ENCODE measurements at regions not wholly inside any gene's neighbourhood (a gene's known extent, or its start where the extent isn't known, plus 50 kb on each side); places are given as distances from the start of the nearest gene placed in this dataset.

DNA sequence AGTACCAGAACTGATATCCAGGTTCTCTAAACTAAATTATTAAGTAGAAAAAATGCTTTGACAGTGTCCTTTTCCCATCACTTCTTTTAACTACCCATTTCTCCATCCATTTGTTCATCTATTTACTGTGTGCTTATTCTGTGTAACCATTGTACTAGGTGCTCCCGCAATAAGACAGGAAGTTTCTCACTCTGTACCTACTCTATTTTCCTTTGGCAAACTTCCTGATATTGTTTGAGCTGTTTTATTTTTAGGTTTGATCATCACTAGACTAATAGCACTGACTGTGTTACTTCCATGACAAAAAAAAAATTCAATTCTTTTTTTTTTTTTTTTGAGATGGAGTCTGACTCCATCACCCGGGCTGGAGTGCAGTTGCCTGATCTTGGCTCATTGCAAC is 102.5 kb upstream of the CASK start:
- TF ChIP-seq, protein P1, sequence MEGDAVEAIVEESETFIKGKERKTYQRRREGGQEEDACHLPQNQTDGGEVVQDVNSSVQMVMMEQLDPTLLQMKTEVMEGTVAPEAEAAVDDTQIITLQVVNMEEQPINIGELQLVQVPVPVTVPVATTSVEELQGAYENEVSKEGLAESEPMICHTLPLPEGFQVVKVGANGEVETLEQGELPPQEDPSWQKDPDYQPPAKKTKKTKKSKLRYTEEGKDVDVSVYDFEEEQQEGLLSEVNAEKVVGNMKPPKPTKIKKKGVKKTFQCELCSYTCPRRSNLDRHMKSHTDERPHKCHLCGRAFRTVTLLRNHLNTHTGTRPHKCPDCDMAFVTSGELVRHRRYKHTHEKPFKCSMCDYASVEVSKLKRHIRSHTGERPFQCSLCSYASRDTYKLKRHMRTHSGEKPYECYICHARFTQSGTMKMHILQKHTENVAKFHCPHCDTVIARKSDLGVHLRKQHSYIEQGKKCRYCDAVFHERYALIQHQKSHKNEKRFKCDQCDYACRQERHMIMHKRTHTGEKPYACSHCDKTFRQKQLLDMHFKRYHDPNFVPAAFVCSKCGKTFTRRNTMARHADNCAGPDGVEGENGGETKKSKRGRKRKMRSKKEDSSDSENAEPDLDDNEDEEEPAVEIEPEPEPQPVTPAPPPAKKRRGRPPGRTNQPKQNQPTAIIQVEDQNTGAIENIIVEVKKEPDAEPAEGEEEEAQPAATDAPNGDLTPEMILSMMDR (IDR thresholded peaks at IDR 0.05; ENCODE audit: insufficient read depth, low read length, poor library complexity, severe bottlenecking) = no peak

DNA sequence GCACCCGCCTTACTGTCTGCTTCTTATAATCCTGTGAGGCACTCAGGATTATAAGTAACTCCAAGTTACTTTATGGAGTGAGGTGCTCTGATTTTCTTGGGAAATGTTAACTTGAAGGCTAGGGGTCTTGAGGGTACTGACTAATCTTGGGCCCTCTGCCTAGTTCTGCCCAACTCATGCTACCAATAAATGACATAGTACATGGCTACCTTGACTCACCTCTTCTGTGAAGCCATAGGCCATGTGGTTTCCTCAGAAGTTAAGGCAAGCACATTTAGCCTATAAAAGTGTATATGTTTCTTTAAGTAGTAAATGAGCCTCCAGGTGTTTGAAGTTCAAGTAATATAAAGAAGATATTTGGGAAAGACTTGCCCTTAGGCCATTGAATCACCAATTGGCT is 99.8 kb upstream of the CASK start:
- no peak for DNase-seq (ENCODE audit: low read depth)

More for the DNA sequence above, 102.5 kb upstream of the CASK start:
- no peaks in the 10 kb centered on the region for H3K36me3 ChIP-seq (ENCODE audit: control insufficient read depth, insufficient read depth, low read length)
- no peak for DNase-seq (ENCODE audit: low read depth)
- H3K27me3 ChIP-seq (ENCODE audit: control insufficient read depth, insufficient read depth, low read length) = no peaks in the 10 kb centered on the region
- H3K4me3 ChIP-seq (ENCODE audit: low read depth, low read length) = no peak overlapping the region

DNA sequence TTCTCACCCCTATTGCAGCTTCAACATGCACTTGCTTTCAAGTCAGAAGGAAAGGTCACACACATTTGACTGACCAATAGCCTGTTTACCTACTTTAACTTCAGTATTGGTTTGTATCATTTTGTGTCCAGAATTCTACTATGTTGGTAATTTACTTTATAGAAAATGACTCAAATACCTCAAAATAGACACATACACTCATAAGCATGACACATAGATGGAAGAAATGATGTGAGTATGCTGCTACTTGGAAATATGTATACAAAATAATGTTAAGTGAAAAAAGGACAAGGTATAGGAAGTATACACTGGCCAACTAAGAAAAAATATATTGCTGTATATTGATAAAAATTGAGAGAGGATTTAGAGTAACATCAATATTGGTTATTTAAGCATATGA is 98.8 kb upstream of the CASK start:
- no peaks in the 10 kb centered on the region for H3K36me3 ChIP-seq (ENCODE audit: control insufficient read depth, insufficient read depth, low read length)
- DNase-seq (ENCODE audit: low read depth) = no peak
- no peak overlapping the region for H3K4me3 ChIP-seq (ENCODE audit: low read depth, low read length)
- TF ChIP-seq, protein P1 (IDR thresholded peaks at IDR 0.05; ENCODE audit: insufficient read depth, low read length, poor library complexity, severe bottlenecking) = no peak
- H3K27me3 ChIP-seq (ENCODE audit: control insufficient read depth, insufficient read depth, low read length) = no peaks in the 10 kb centered on the region

More for the DNA sequence above, 99.8 kb upstream of the CASK start:
- Histone ChIP-seq H3K27me3 (ENCODE audit: control insufficient read depth, insufficient read depth, low read length) (no peaks in the 10 kb centered on the region), H3K4me3 (ENCODE audit: low read depth, low read length) (no peak overlapping the region), H3K36me3 (ENCODE audit: control insufficient read depth, insufficient read depth, low read length) (no peaks in the 10 kb centered on the region)
- TF ChIP-seq, protein P1 (IDR thresholded peaks at IDR 0.05; ENCODE audit: insufficient read depth, low read length, poor library complexity, severe bottlenecking) = no peak

DNA sequence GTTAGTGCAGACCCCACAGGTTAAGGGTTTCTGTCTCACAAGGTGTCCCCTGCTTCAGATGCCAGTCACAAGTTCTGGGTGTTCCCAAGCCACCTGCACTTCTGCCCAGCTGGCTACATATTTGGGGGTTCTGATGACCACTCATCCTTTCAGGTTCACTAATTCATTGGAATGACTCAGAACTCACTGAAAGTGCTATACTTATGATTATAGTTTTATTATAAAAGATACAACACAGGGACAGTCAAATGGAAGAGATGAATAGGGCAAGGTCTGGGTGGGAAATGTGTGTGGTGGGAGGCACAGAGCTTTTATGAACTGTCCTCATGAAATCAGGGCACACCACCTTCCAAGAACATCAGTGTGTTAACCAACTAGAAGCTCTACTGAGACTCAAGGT is 97.7 kb upstream of the CASK start:
- DNase-seq (ENCODE audit: low read depth) = no peak
- no peak overlapping the region for H3K4me3 ChIP-seq (ENCODE audit: low read depth, low read length)
- no peaks in the 10 kb centered on the region for H3K27me3 ChIP-seq (ENCODE audit: control insufficient read depth, insufficient read depth, low read length)
- H3K36me3 ChIP-seq (ENCODE audit: control insufficient read depth, insufficient read depth, low read length) = no peaks in the 10 kb centered on the region
- TF ChIP-seq, protein P1 (IDR thresholded peaks at IDR 0.05; ENCODE audit: insufficient read depth, low read length, poor library complexity, severe bottlenecking) = no peak

DNA sequence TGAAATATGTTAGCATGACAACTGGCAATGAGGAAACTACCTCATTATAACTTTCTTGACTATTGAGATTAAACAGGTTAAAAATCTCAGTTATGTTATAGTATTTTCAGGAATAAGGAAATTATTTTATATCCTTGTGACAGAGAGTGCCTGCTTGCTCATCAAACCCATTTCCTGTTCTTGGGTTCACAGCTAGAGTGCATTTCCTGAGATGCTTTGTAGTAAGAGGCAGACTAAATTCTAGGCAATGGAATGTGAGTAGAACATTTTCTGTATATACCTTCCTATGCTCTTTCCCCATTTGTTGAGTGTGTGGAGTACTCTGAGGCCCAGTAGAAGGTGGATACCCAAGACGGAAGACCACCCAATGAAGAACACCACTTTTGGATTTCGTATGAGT is 96.9 kb upstream of the CASK start:
- TF ChIP-seq, protein P1 (IDR thresholded peaks at IDR 0.05; ENCODE audit: insufficient read depth, low read length, poor library complexity, severe bottlenecking) = no peak
- H3K27me3 ChIP-seq (ENCODE audit: control insufficient read depth, insufficient read depth, low read length) = no peaks in the 10 kb centered on the region
- no peak for DNase-seq (ENCODE audit: low read depth)

DNA sequence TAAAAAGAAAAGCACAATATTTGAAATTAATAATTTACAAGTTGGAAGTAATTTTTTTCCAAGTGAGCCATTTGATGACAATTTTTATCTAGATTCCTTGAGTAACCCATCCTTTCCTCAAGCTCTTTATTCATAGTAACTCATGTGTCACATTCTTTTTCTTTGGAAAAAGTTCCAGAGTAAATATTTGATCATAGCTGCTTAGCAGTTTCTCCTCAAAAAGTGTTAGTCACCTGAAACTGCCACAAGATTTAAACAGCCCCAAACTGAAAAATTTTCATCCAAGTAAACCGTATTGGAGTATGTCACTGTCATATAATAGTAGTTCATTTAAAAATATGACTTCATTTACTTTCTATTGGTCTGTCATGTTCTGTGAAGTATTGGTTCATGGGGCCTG is 94.6 kb upstream of the CASK start:
- TF ChIP-seq, protein P1 (IDR thresholded peaks at IDR 0.05; ENCODE audit: insufficient read depth, low read length, poor library complexity, severe bottlenecking) = no peak
- H3K36me3 ChIP-seq (ENCODE audit: control insufficient read depth, insufficient read depth, low read length) = no peaks in the 10 kb centered on the region
- no peak overlapping the region for H3K4me3 ChIP-seq (ENCODE audit: low read depth, low read length)
- H3K27me3 ChIP-seq (ENCODE audit: control insufficient read depth, insufficient read depth, low read length) = no peaks in the 10 kb centered on the region
- DNase-seq (ENCODE audit: low read depth) = no peak

More for the DNA sequence above, 96.9 kb upstream of the CASK start:
- no peaks in the 10 kb centered on the region for H3K36me3 ChIP-seq (ENCODE audit: control insufficient read depth, insufficient read depth, low read length)
- H3K4me3 ChIP-seq (ENCODE audit: low read depth, low read length) = no peak overlapping the region
